BJ (cell line): ENCODE measurements at regions not wholly inside any gene's neighbourhood (a gene's known extent, or its start where the extent isn't known, plus 50 kb on each side); places are given as distances from the start of the nearest gene placed in this dataset.

Source experiments
- CTCF ChIA-PET: fragments of 350-600 bp; formaldehyde crosslinking; extraction: SDS; loops from one replicate; lab custom pipeline; 2021; ENCODE audit warnings: antibody characterized with exemption, inconsistent platforms; lab: Yijun Ruan, JAX
- POLR2A ChIA-PET: fragments of 300-600 bp; sonication (Branson Sonifier 250); formaldehyde crosslinking; extraction: SDS; loops from one replicate; lab custom pipeline; 2021; ENCODE audit warnings: antibody characterized with exemption; lab: Charles Lee
- DNase-seq: peaks from one replicate; pipeline ENCODE4 v3.0.0-alpha.2; 2011; ENCODE audit warnings: low read depth
- H3K27me3 ChIP-seq: 2 replicates; pipeline ENCODE4 v1.6.0; 2011; ENCODE audit warnings: low read length; ENCODE audit not compliant: control insufficient read depth, insufficient read depth
- H3K36me3 ChIP-seq: 2 replicates; pipeline ENCODE4 v1.5.1; 2011; ENCODE audit warnings: low read length; ENCODE audit not compliant: control insufficient read depth, insufficient read depth
- H3K4me3 ChIP-seq: 2 replicates; pipeline ENCODE4 v1.5.1; 2011; ENCODE audit warnings: low read depth, mild to moderate bottlenecking, control low read depth, low read length
- CTCF ChIP-seq: IDR thresholded peaks from 2 replicates; pipeline ENCODE4 v1.5.1; 2011; ENCODE audit warnings: low read depth, mild to moderate bottlenecking, control low read depth, inconsistent platforms, low read length, moderate library complexity; ENCODE audit not compliant: insufficient read depth

DNA sequence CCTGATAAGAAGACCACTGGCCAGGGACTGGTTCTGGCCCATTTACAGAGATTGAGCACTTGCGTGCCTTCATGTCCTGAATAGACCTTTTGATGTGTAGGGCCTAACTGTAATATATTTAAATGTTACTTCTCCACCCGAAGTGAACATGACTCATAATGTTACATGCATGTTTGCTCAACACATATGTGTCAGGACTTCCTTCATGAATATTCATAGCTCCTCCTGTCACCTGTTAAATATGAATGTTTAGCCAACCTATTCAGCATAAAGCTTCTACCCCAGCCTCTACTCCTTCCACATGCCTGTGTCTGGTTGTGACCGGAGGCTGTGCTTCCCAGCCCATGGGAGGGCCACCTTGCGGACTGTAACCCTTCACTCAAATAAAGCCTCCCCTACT is 457.5 kb downstream of the IRX1 start:
- no peak for DNase-seq
- ChIA-PET CTCF (no interaction called here), POLR2A (no interaction called here)
- Histone ChIP-seq H3K27me3 (no peaks in the 10 kb centered on the region), H3K4me3 (no peak overlapping the region), H3K36me3 (no peaks in the 10 kb centered on the region)
- no peak for TF ChIP-seq CTCF

DNA sequence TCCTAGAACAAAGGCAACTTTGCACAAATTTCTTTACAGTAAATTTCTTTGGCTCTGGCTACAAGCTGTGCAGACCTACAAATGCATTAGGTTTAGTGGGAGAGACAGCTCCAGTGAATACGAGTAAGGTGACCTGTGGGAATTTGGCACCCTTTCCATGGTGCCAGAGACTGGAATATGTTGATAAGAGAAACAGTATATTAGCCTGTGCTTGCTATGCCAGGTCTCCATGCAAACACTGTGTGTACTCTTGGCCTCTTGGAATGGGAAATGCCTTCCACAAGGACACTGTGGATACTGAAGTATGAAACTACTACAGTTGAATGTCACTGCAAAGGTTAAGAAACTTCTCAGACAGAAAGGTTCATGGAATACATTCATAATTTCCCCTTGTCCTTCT is 458.5 kb downstream of the IRX1 start:
- H3K4me3 ChIP-seq: no peak overlapping the region
- TF ChIP-seq CTCF: no peak
- no peaks in the 10 kb centered on the region for H3K27me3 ChIP-seq
- POLR2A ChIA-PET: no interaction called here
- no peak for DNase-seq
- H3K36me3 ChIP-seq: no peaks in the 10 kb centered on the region
- CTCF ChIA-PET: no interaction called here

DNA sequence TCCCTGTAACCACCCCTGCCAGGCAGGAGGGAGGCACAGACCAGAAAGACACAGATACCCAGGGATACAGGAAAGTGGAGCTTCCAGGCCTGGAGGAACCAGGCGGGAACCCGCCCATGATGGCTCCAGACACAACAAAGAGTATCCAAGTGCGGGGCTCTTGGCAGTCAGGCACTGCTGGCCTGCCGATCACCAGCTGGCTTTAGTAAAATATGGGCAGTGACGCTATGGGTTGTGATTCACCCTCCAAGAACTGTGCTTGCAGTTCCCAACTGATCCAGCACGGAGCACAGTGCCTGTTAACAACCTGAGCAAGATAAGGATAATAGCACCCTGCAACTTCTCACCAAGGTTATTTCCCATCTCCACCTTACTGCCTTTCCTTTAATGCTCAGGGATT is 463.3 kb downstream of the IRX1 start:
- ChIA-PET POLR2A (no interaction called here), CTCF (no interaction called here)
- Histone ChIP-seq H3K27me3 (no peaks in the 10 kb centered on the region), H3K36me3 (no peaks in the 10 kb centered on the region), H3K4me3 (no peak overlapping the region)
- DNase-seq: no peak
- TF ChIP-seq CTCF: no peak

GRCh38 chr5:4065472-4066320 is 470.1 kb downstream of the IRX1 start:
- TF ChIP-seq CTCF: no peak
- DNase-seq: no peak
- Histone ChIP-seq H3K27me3 (no peaks in the 10 kb centered on the region), H3K36me3 (no peaks in the 10 kb centered on the region), H3K4me3 (no peak overlapping the region)
- ChIA-PET POLR2A (no interaction called here), CTCF (no interaction called here)

DNA sequence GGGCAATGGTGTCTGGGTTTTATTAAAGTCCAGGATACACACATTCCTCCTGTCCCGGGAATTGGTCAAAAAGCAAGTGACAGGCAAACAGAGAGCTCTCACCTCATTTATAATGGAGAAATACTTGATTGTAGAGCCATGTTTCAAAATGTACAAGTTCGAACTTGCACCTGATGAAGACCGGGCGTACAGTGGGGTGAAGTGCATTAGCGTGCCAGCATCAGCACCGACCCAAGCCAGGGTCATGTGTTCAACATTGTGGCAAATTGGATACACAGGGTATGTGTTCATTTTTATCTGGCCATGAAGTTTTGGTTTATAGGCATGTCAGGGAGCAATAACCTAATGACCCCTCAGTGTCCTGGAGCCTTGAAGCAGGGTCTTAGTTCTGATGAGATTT is 472.5 kb downstream of the IRX1 start:
- no peak for DNase-seq
- Histone ChIP-seq H3K27me3 (no peaks in the 10 kb centered on the region), H3K4me3 (no peak overlapping the region), H3K36me3 (no peaks in the 10 kb centered on the region)
- ChIA-PET CTCF (no interaction called here), POLR2A (no interaction called here)
- no peak for TF ChIP-seq CTCF
